ENCODE measurements at regions not wholly inside any gene's neighbourhood (a gene's known extent, or its start where the extent isn't known, plus 50 kb on each side); places are given as distances from the start of the nearest gene placed in this dataset.

DNA sequence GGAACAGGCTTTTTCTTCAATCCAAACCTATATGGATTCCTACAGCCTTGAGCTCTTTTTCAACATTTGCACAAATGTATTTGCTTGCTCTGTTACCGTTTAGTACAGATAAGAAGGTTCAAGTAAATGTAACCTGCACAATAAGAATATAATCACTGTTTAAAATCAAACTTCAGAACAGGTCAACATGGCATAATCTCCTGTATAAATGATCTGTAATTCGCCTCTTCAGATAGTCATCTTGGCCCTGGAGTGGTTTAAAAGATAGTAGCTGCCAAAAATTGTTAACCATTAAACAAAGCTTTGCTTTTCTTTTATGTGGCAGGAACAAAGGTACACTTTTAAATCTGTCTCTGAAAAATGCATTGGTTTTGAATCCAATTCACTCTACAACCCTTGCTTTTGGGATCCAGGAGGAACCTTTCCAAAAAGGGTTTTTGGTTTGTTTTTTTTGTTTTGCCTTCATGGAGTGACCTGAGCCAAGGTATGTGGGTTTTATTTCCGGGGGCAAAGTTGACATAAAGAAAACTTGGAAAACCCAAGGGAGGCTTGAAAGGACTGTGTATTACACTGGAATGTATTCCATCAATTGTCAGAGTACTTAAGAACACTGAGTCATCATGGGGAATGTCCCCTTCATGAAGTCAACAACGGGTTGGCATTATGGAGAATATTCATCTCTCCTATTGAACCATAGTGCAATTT is 210.4 kb upstream of the HCCS start:
- peak in 1 of 2 donors; percentile 58 for DNase-seq (ENCODE audit: low read depth in 2 of 2)

DNA sequence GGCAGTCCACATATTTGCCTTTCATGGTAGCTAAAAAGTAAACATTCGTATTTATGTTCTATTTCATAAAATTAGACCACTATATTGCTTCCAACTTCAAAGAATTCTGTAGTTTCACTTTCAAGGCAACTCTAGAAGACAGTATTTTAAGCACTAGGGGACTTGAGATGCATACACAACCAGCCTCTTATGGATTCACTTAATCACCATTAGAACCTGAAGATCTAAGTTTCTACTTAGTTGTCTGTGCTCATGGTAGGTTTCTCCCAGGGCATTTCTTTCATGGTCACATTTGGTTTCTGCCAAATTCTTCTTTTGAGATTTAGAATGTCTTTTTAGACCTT is 209.9 kb upstream of the HCCS start:
- no peak for DNase-seq (ENCODE audit: low read depth in 2 of 2)

DNA sequence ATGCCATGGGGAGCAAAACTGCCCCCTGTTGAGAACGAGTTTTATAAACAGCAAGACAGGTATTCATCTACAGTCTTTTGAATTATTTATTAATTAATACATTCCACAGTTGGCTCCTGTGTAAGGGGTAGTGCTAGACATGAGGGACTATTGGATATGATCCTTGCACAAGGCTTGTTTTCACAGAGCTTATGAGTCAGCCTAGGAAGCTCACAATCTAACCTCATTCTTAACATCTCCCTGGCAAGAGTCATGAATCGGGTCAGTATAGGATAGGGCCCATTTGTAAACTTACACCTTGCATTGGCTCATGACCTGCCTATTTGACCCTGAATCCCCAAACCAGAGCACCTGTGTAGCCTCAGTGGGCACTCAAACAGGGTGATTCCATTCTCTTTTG is 209.1 kb upstream of the HCCS start:
- peak in 1 of 2 donors; percentile 20 for DNase-seq (ENCODE audit: low read depth in 2 of 2)

GRCh38 chrX:10903523-10903922 is 207.6 kb upstream of the HCCS start:
- DNase-seq (ENCODE audit: low read depth in 2 of 2), result no peak

DNA sequence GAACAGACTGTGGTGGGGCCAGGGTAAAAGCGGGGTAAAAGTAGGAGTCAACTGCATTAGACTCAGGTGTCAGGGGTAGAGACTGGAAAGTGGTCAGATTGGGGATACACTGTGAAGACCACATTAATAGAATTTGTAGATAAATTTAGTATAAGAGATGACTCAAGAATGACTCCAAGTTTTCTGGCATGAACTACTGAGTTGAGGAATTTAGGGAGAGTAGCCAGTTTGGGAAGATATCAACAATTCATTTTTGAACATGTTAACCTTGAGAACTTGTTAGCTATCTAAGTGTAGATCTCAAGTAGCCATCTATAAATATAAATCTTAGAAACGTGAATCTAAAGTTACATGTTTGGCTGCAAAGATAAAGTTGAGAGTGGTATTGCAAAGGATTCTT is 206.9 kb upstream of the HCCS start:
- DNase-seq (ENCODE audit: low read depth in 2 of 2), result no peak

DNA sequence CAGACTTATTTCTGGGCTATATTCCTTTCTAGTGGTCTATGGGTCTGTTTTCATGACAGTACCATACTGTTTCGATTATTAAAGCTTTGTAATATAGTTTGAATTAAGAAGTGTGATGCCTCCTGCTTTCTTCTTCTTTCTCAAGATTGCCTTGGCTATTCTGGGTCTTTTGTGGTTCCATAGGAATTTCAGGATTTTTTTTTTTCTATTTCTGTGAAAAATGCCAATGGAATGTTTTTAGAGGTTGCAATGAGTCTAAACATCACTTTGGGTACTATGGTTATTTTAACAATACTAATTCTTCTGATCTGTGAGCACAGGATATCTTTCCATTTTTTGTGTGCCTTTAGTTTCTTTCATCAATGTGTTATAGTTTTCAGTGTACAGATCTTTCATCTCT is 204.3 kb upstream of the HCCS start:
- no peak for DNase-seq (ENCODE audit: low read depth in 2 of 2)

- DNase-seq (ENCODE audit: low read depth in 2 of 2), result peak; percentile 43 to 78
These were observed 189.0 kb upstream of the HCCS start for GRCh38 chrX:10922159-10922558.

DNA sequence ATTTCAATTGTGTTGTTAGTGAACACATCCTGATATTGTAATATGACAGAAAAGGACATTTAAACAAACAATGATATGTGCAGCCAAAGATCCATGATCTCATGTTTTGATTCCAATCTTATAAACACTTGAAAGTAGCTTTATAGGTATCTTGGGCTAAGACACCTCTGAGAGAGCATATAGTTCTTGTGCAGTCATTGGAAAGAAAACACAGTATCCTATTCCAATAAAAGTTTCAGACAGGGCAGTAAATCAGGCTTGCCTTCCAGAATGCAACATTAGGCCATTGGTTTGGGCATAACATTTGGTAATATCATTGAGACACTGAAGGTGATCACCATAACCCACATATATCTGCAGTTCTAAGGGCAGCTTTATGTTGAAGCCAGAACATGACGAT is 188.3 kb upstream of the HCCS start:
- DNase-seq (ENCODE audit: low read depth in 2 of 2), result no peak

DNA sequence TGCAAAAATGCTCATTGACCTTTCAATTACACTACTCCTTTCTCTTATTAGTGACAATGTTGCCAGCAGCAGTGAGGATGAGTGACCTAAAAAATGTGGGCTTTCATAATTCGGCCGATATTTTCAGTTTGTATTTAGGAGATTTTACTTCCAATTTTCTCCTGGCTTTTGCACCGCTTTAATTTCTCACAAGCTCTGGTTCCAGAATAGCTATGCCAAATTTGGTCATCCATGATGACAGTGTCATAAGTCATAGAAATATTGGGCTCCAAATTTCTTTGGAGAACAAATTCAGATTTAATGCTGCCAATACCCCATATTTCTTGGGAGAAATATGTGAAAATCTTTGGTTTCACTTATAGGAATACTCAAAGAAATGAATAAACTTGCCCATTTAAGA is 187.7 kb upstream of the HCCS start:
- DNase-seq (ENCODE audit: low read depth in 2 of 2), result no peak

DNA sequence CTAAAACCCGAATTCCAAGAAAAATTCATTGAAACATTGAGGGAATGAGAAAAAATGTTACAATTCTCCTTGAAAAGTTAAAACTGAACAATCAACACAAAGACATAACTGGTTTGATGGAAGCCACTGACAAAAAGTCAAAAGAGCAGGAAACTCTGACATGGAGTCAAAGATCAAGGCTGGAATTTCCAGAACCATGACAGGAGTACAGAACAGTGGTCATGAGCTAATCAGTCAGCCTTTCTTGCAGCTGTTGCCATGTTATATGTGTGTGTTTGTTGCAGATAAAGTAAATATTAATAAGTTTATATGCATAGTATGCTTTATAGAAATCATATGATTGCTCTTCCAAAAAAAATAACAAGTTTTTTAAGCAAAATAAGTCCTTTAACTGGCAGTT is 184.7 kb upstream of the HCCS start:
- DNase-seq (ENCODE audit: low read depth in 2 of 2), result no peak

GRCh38 chrX:10926891-10927290 is 184.2 kb upstream of the HCCS start:
- no peak for DNase-seq (ENCODE audit: low read depth in 2 of 2)

DNA sequence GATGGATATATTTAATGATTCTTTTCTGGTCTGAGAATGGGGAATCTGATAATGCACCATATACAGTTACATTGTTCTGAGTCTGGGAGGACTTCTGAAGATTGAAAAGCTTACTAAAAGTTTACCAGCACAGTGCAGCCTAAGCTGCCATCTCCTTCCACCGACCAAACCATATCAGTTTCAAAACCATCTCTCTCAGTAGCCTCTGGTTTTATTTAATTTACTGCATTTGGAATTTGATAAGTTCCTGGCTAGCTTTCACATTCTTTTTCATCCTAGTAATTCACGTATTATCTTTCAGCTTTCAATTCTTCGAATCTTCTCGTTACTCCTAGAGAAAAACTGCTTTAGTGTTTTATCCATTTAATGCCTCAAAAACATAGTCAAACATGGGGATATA is 181.4 kb upstream of the HCCS start:
- DNase-seq (ENCODE audit: low read depth in 2 of 2), result no peak

DNA sequence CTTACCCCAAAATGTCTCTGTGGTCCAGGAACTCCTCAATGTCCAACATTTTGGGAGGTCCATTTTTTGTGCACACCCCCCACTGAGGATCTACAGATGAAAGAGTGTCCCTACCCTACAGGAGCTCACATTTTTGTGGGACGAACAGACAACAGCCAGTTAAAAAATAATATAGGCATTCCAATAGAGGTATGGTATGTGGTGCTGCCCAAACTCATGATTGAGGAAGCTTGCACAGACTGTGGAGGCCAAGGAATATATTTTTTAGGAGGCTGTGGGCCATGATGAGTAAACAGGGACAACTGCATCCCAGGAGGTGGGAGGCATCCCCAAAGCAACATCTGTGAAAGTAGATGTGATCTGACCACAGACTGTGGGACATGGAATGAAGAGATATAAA is 181.0 kb upstream of the HCCS start:
- DNase-seq (ENCODE audit: low read depth in 2 of 2), result no peak

- DNase-seq (ENCODE audit: low read depth in 2 of 2), result no peak
These were observed 179.2 kb upstream of the HCCS start for GRCh38 chrX:10931976-10932375.

GRCh38 chrX:10932842-10933440 is 178.2 kb upstream of the HCCS start:
- peak in 1 of 2 donors; percentile 57 for DNase-seq (ENCODE audit: low read depth in 2 of 2)

- DNase-seq (ENCODE audit: low read depth in 2 of 2), result no peak
These were observed 175.6 kb upstream of the HCCS start for GRCh38 chrX:10935501-10935900.

DNA sequence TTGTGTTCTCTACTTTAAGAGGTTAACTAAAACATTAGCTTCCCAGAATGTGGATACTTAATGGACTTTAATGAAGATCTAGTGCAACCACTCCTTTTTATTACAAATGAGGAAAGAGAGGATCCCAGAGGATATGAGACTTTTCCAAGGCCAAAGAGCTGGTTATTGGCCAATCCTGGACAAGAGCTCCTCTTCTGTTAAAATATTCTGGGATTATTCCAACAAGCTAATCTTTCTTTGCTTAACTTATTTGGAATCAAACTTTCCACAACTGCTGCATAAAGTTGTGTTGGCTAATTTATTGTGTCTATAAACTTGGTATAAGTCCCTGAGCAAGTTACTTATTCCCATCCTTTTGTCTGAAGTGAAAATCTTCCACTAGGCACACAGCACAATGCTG is 174.2 kb upstream of the HCCS start:
- no peak for DNase-seq (ENCODE audit: low read depth in 2 of 2)

- no peak for DNase-seq (ENCODE audit: low read depth in 2 of 2)
These were observed 172.7 kb upstream of the HCCS start for GRCh38 chrX:10938365-10938923.

- DNase-seq (ENCODE audit: low read depth in 2 of 2), result no peak
These were observed 171.7 kb upstream of the HCCS start for GRCh38 chrX:10939424-10939823.

GRCh38 chrX:10944136-10944885 is 166.8 kb upstream of the HCCS start:
- no peak for DNase-seq (ENCODE audit: low read depth in 2 of 2)

DNA sequence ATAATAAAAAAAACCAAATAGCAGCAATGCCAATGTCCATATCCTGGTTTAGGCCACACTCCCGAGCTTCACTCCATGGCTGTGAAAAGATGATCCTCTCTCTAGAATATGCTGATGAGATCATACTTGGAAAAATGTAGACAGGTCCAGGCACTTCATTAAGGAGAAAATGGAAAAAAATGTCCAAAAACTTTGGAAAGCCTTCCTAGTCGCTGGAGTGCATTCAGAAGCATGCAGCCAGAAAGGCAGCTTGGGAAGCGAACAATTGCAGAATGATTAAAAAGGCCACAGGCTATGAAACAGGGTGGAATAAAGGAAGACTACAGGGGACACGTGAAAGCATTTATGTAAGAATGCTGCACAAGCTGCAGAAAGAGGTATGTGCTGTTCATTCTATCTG is 165.6 kb upstream of the HCCS start:
- no peak for DNase-seq (ENCODE audit: low read depth in 2 of 2)

- no peak for DNase-seq (ENCODE audit: low read depth in 2 of 2)
These were observed 161.6 kb upstream of the HCCS start for GRCh38 chrX:10949541-10949940.

- DNase-seq (ENCODE audit: low read depth in 2 of 2), result peak in 1 of 2 donors; percentile 1
These were observed 158.5 kb upstream of the HCCS start for GRCh38 chrX:10952619-10953018.

Data from dermis microvascular lymphatic vessel endothelial cell (primary cell).